Fibroblast of peridontal ligament (primary cell): ENCODE measurements at regions not wholly inside any gene's neighbourhood (a gene's known extent, or its start where the extent isn't known, plus 50 kb on each side); places are given as distances from the start of the nearest gene placed in this dataset.

Experiments used
- DNase-seq: peaks from one replicate; pipeline ENCODE4 v3.0.0-alpha.2; 2010; ENCODE audit errors: extremely low read depth

- DNase-seq, result no peak
Measured at GRCh38 chr10:130403153-130404075, 267.2 kb downstream of the GLRX3 start.

DNA sequence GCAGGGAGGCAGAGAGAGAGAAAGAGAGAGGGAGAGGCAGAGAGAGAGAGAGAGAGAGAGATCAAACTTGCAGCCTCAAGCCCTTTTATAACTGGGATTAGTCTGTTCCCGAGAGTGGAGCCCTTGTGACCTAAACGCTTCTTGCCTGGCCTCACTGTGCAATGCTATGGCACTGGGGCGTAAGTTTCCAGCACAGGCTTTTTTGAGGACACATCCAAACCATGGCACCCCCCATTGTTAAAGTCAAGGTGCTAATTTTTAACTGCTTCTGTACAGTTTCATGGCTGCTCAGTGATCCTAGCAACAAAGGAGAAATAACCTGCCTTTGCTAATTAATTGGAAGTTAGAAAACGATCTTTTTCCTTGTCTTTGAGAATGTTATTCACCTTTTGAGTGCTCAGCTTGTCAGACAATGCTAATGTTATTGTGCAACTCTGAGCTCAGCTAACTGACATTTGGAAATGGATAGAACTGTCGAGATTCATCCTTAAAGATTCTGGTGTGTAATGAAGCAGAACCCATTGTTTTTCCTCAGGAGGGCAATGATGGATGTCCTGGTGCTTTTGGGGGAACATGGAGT lies 268.4 kb downstream of the GLRX3 start:
- no peak for DNase-seq

- no peak for DNase-seq
Measured at GRCh38 chr10:130407052-130407451, 270.9 kb downstream of the GLRX3 start.

DNA sequence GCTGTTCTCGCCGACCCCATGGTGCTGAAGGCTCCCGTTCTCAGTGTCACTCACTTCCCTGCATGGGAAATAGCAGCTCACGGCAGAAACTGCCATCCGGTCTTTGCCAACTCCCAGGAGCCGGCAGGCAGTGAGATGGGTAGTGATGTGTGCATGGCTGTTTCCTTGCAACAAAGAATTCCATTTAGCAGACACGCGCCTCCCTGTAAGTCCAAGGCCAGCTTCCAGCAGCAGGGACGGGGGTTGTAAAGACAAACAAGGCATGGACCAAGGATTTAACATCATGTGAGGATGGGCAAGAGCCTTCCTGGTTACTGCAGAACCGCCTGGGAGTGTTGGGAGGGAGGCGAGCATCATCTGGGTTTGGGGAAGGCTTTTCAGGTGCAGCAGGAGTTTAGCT lies 273.1 kb downstream of the GLRX3 start:
- DNase-seq, result no peak

GRCh38 chr10:130409931-130410330 lies 273.7 kb downstream of the GLRX3 start:
- no peak for DNase-seq

GRCh38 chr10:130411496-130412085 lies 275.4 kb downstream of the GLRX3 start:
- DNase-seq, result no peak

- no peak for DNase-seq
Measured at GRCh38 chr10:130412317-130412716, 276.1 kb downstream of the GLRX3 start.

DNA sequence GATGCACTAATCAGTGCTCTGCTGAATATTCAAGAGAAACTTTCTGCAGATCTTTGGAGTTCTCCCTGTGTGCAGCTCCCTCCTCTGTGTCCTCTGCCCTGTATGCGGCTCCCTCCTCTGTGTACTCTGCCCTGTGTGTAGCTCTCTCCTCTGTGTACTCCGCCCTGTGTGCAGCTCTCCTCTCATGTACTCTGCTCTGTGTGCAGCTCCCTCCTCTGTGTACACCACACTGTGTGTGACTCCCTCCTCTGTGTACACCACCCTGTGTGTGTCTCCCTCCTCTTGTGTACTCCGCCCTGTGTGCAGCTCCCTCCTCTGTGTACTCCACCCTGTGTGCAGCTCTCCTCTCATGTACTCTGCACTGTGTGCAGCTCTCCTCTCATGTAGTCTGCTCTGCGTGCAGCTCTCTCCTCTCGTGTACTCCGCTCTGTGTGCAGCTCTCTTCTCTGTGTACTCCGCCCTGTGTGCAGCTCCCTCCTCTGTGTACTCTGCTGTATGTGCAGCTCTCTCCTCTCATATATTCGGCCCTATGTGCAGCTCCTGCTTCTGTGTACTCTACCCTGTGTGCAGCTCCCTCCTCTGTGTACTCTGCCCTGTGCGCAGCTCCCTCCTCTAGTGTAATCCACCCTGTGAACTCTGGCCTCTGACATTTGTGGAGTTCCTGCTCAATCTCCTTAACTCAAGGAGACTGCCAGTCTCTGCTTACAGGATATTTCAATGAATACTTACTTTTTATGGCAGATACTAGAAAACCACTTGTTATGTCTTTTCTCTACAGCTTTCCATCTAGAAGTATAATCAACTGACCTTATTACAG lies 280.4 kb downstream of the GLRX3 start:
- no peak for DNase-seq

DNA sequence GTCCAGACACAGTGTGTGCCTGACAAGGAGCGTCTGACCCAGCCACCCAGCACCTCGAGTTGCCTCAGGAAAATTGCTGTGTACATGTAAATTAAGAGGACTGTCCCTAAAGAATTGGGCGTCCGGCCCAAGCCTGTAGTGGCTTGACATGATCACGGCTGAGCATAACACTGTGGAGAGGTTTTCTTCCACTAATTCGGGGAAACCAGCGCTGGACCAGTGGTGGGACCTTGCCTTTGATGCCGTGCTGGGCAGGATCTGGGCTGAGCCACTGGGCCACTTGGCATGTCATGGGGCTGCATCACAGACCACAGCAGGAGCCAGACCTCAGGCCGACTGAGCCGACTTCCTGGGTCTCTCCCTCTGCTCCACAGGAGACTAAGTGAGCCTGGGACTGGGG lies 282.5 kb downstream of the GLRX3 start:
- DNase-seq, result no peak

DNA sequence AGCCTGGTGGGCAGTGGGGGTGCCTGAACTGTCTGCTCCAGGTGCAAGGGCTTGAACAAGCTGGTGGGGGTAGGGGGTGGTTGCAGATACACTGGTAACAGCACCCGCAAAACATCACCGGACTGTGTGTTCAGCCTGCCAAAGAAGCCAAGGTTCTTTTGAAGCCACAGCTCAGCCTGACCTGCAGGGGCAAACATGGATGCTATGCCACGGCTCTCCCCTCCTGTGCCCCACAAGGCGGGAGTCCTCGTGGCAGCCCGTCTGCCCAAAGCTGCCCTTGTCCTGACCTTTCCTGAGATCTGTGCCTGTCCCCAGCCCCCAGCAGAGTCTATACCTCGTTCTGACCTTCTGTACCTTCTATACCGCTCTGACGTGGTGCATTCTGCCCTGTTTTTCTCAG lies 285.7 kb downstream of the GLRX3 start:
- no peak for DNase-seq

GRCh38 chr10:130422366-130423324 lies 286.5 kb downstream of the GLRX3 start:
- DNase-seq, result no peak

GRCh38 chr10:130423455-130424305 lies 287.5 kb downstream of the GLRX3 start:
- DNase-seq, result no peak

GRCh38 chr10:130424418-130424817 lies 288.2 kb downstream of the GLRX3 start:
- no peak for DNase-seq

DNA sequence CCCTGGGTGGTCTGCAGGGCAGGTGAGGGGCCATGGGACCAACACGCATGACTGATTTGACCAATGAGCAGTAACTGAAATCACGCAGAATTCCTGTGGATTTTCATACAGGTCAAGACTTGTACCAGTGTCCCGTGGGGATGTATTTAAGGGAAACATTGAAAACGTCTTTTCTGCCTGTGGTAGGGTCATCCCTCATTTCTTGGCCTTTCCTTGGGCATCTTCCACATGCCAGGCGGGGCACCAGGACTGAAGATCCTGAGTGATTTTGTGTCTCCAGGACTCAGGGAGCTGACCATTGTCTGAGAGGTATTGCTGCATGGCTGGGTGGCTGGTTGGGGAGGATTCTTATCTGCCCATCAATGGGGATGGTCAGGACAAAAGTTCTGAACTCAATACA lies 289.0 kb downstream of the GLRX3 start:
- DNase-seq, result no peak

- no peak for DNase-seq
Measured at GRCh38 chr10:130425881-130426435, 289.8 kb downstream of the GLRX3 start.

- no peak for DNase-seq
Measured at GRCh38 chr10:130427216-130427722, 291.1 kb downstream of the GLRX3 start.

DNA sequence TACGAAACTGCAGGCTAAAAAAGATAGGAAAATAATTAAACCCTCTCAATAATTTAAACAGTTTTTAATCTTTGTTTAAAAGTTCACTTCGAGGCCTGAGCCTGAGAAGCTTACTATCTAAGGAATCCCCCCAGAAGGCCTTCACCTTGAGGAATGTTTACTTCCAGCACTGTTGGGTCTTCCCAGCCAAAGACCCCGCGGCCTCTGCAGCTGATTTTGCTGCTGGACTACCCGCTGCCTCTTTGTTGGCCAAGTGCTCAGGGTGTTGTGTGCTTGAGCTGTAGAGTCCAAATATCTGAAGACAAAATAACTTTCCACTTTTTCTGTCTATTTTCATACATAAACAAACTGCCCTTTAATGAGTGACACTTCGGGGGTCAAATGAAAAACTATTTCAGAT lies 292.7 kb downstream of the GLRX3 start:
- no peak for DNase-seq

DNA sequence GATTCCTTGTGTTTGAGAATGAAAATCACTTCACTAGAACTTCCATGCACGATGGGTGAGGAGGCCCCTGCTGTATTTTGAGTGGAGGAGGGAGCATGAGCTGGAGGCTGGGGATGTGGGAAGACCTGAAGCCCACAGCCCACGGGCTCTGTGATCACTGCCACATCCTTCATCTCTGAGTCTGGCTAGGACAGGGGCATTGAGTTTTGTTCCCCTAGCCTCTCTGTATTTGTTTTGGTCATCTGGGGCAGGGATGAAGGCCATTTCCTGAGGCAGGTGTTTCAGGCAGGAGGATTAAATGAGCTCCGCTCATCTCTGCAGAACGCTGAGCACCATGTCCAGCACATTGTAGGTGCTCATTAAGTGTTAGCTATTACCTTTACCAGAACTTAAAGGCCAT lies 293.6 kb downstream of the GLRX3 start:
- DNase-seq, result no peak

DNA sequence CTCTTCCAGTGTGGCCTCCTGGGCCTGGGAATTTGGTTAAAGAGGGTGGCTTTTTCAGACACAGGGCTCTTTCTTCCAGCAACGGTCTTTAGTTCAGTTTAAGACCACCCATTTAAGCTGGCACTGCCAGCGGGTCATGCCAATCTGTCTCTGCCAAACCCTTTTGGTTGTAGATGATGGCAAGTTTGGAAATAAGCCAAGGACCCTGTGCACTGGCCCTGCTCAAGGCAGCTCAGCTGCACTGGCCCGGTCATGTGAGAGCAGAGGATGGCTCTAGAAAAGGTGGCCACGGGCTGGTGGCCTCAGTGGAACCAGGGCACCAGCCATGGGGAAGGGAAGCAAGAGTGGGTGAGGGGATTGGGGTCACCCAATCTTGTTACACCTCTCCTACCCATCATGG lies 294.1 kb downstream of the GLRX3 start:
- no peak for DNase-seq
